Neutrophil (primary cell): ENCODE measurements at regions not wholly inside any gene's neighbourhood (a gene's known extent, or its start where the extent isn't known, plus 50 kb on each side); places are given as distances from the start of the nearest gene placed in this dataset.
"Not testable (repeated sequence)": the region's sequence is repeated elsewhere in the genome, so short reads cannot be mapped to it uniquely, and the experiment has no call there.

Experiments used
- H3K27ac ChIP-seq: fragments of 200-600 bp; sonication (generic); 2 replicates; pipeline ENCODE4 v1.5.1; 2016; ENCODE audit warnings: mild to moderate bottlenecking, moderate library complexity
- H3K27me3 ChIP-seq: fragments of 200-600 bp; sonication (generic); 2 replicates; pipeline ENCODE4 v1.6.0; 2016; ENCODE audit warnings: mild to moderate bottlenecking
- H3K36me3 ChIP-seq: fragments of 200-600 bp; sonication (generic); 2 replicates; pipeline ENCODE4 v1.5.1; 2017
- H3K4me1 ChIP-seq, 2 experiments: fragments of 200-600 bp in 1 of 2; sonication (generic) in 1 of 2; 1 replicate in 1 of 2; 2 replicates in 1 of 2; pipeline versions ENCODE4 v1.5.1 to v1.6.1; 2013 to 2016; ENCODE audit warnings: low read depth in 1 of 2, low read length in 1 of 2, mild to moderate bottlenecking in 1 of 2, moderate library complexity in 1 of 2; ENCODE audit not compliant: control insufficient read depth in 1 of 2, insufficient read depth in 1 of 2
- H3K4me3 ChIP-seq, 2 experiments: fragments of 200-600 bp in 1 of 2; sonication (generic) in 1 of 2; 1 replicate in 1 of 2; 2 replicates in 1 of 2; pipeline ENCODE4 v1.5.1; 2013 to 2016; ENCODE audit warnings: low read depth in 1 of 2, low read length in 1 of 2, mild to moderate bottlenecking in 1 of 2, moderate library complexity in 1 of 2
- H3K9me3 ChIP-seq: fragments of 200-600 bp; sonication (generic); 2 replicates; pipeline ENCODE4 v1.5.1; 2016
- CTCF ChIP-seq: fragments of 200-600 bp; sonication (generic); IDR thresholded peaks from 2 replicates; pipeline ENCODE4 v1.5.1; 2016; ENCODE audit warnings: antibody characterized with exemption

- no peak for TF ChIP-seq CTCF
- Histone ChIP-seq H3K27ac (no peak overlapping the region), H3K9me3 (no peaks in the 10 kb centered on the region), H3K27me3 (no peaks in the 10 kb centered on the region), H3K4me3 (no peak overlapping the region), H3K4me1 (peaks cover 8 to 16% of the 10 kb centered on the region in 2 experiments), H3K36me3 (no peaks in the 10 kb centered on the region)
Observed at GRCh38 chr2:40032650-40033319, 253.7 kb upstream of the THUMPD2 start.

- no peak for TF ChIP-seq CTCF
- no peak overlapping the region for H3K4me3 ChIP-seq
- no peak overlapping the region for H3K27ac ChIP-seq
- no peaks in the 10 kb centered on the region for H3K4me1 ChIP-seq
- H3K36me3 ChIP-seq = no peaks in the 10 kb centered on the region
- H3K9me3 ChIP-seq = no peaks in the 10 kb centered on the region
- H3K27me3 ChIP-seq = no peaks in the 10 kb centered on the region
Observed at GRCh38 chr2:40030456-40030975, 251.5 kb upstream of the THUMPD2 start.

- no peak for TF ChIP-seq CTCF
- Histone ChIP-seq H3K9me3 (no peaks in the 10 kb centered on the region), H3K27ac (no peak overlapping the region), H3K27me3 (no peaks in the 10 kb centered on the region), H3K4me1 (no peaks in the 10 kb centered on the region), H3K4me3 (no peak overlapping the region), H3K36me3 (no peaks in the 10 kb centered on the region)
Observed at GRCh38 chr2:40028792-40029488, 249.9 kb upstream of the THUMPD2 start.

- H3K36me3 ChIP-seq = no peaks in the 10 kb centered on the region
- no peak for TF ChIP-seq CTCF
- H3K9me3 ChIP-seq = no peaks in the 10 kb centered on the region
- no peaks in the 10 kb centered on the region for H3K27me3 ChIP-seq
- no peak overlapping the region for H3K4me3 ChIP-seq
- H3K4me1 ChIP-seq = no peaks in the 10 kb centered on the region
- no peak overlapping the region for H3K27ac ChIP-seq
Observed at GRCh38 chr2:40027968-40028367, 248.9 kb upstream of the THUMPD2 start.

GRCh38 chr2:40025276-40025675, 246.2 kb upstream of the THUMPD2 start:
- H3K9me3 ChIP-seq, H3K4me3 ChIP-seq, H3K36me3 ChIP-seq, H3K27me3 ChIP-seq, H3K27ac ChIP-seq, H3K4me1 ChIP-seq: not testable (repeated sequence)

- no peak overlapping the region for H3K27ac ChIP-seq
- H3K36me3 ChIP-seq = no peaks in the 10 kb centered on the region
- H3K4me1 ChIP-seq = no peaks in the 10 kb centered on the region
- no peak for TF ChIP-seq CTCF
- no peaks in the 10 kb centered on the region for H3K9me3 ChIP-seq
- H3K4me3 ChIP-seq = no peak overlapping the region
- no peaks in the 10 kb centered on the region for H3K27me3 ChIP-seq
Observed at GRCh38 chr2:40020997-40021396, 241.9 kb upstream of the THUMPD2 start.
